ENCODE measurements at regions not wholly inside any gene's neighbourhood (a gene's known extent, or its start where the extent isn't known, plus 50 kb on each side); places are given as distances from the start of the nearest gene placed in this dataset.
"Not testable (repeated sequence)": the region's sequence is repeated elsewhere in the genome, so short reads cannot be mapped to it uniquely, and the experiment has no call there.

- no peak for DNase-seq (ENCODE audit: low read depth in 3 of 3)
Measured at GRCh38 chr2:8489751-8490150, 192.1 kb upstream of the ID2 start.

GRCh38 chr2:8490166-8490721 lies 191.6 kb upstream of the ID2 start:
- no peak for DNase-seq (ENCODE audit: low read depth in 3 of 3)

GRCh38 chr2:8491296-8492027 lies 190.4 kb upstream of the ID2 start:
- DNase-seq (ENCODE audit: low read depth in 3 of 3): no peak

- DNase-seq (ENCODE audit: low read depth in 3 of 3): no peak
Measured at GRCh38 chr2:8494151-8494550, 187.7 kb upstream of the ID2 start.

- DNase-seq (ENCODE audit: low read depth in 3 of 3): no peak
Measured at GRCh38 chr2:8494589-8494988, 187.3 kb upstream of the ID2 start.

- no peak for DNase-seq (ENCODE audit: low read depth in 3 of 3)
Measured at GRCh38 chr2:8495189-8495989, 186.5 kb upstream of the ID2 start.

GRCh38 chr2:8496079-8496478 lies 185.8 kb upstream of the ID2 start:
- no peak for DNase-seq (ENCODE audit: low read depth in 3 of 3)

GRCh38 chr2:8496617-8497016 lies 185.2 kb upstream of the ID2 start:
- DNase-seq (ENCODE audit: low read depth in 3 of 3): no peak

- DNase-seq (ENCODE audit: low read depth in 3 of 3): no peak
Measured at GRCh38 chr2:8498994-8499393, 182.9 kb upstream of the ID2 start.

- no peak for DNase-seq (ENCODE audit: low read depth in 3 of 3)
Measured at GRCh38 chr2:8500124-8501054, 181.5 kb upstream of the ID2 start.

- DNase-seq (ENCODE audit: low read depth in 3 of 3): no peak
Measured at GRCh38 chr2:8501061-8501720, 180.7 kb upstream of the ID2 start.

GRCh38 chr2:8502316-8502715 lies 179.5 kb upstream of the ID2 start:
- DNase-seq (ENCODE audit: low read depth in 3 of 3): no peak

GRCh38 chr2:8505311-8505920 lies 176.4 kb upstream of the ID2 start:
- no peak for DNase-seq (ENCODE audit: low read depth in 3 of 3)

- DNase-seq (ENCODE audit: low read depth in 3 of 3): no peak
Measured at GRCh38 chr2:8506746-8507145, 175.1 kb upstream of the ID2 start.

GRCh38 chr2:8508766-8509165 lies 173.1 kb upstream of the ID2 start:
- no peak for DNase-seq (ENCODE audit: low read depth in 3 of 3)

- no peak for DNase-seq (ENCODE audit: low read depth in 3 of 3)
Measured at GRCh38 chr2:8509621-8510020, 172.2 kb upstream of the ID2 start.

- DNase-seq (ENCODE audit: low read depth in 3 of 3): not testable (repeated sequence)
Measured at GRCh38 chr2:8510055-8510454, 171.8 kb upstream of the ID2 start.

- DNase-seq (ENCODE audit: low read depth in 3 of 3): no peak
Measured at GRCh38 chr2:8510519-8510918, 171.3 kb upstream of the ID2 start.

- no peak for DNase-seq (ENCODE audit: low read depth in 3 of 3)
Measured at GRCh38 chr2:8511868-8512612, 169.8 kb upstream of the ID2 start.

GRCh38 chr2:8513601-8514273 lies 168.1 kb upstream of the ID2 start:
- DNase-seq (ENCODE audit: low read depth in 3 of 3): no peak
